NCI-H526 treated with DMSO at 0.1 percent for 48 hours (cell line): ENCODE measurements at regions not wholly inside any gene's neighbourhood (a gene's known extent, or its start where the extent isn't known, plus 50 kb on each side); places are given as distances from the start of the nearest gene placed in this dataset.
"Not testable (repeated sequence)": the region's sequence is repeated elsewhere in the genome, so short reads cannot be mapped to it uniquely, and the experiment has no call there.

Experiments
- DNase-seq: peaks from one replicate; lab custom pipeline; 2025; lab: John Stamatoyannopoulos, UW

- not testable (repeated sequence) for DNase-seq
Measured at GRCh38 chr9:89695979-89696378, 91.2 kb downstream of the GADD45G start.

DNA sequence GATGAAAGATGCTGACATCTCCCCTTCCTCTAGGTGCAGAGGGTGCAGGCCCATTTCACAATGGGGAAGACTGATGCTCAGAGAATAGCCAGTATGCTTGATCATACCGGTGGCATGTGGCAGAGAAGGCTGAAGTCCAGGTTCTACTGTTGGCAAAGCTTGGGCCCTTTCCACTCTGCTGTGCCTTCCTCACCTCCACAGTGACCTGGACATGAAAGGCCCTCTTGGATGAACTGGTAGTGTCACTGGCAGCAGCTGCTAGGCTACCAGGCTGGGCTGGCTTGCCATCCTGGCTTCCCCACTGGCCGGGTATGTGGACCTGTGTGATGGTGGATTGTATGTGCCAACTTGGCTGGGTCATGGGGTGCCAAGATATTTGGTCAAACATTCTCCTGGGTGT, 92.0 kb downstream of the GADD45G start:
- no peak for DNase-seq

DNA sequence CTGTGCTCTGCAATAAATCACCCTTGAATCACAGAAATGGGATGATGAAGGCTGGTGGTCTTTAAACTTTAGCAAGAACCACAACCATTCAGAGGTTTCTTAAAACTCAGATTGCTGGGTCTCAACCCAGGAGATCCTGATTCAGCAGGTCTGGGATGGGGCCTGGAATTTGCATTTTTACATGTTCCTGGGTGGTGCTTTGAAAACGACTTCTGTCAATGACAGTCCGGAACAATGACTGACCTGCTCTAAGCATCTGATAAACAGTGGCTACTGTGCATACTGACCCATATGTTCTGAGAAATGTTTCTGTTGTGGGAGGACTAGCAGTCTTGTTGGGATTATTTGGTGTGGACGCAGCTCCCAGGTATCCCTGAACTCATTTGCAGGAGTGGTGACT, 92.7 kb downstream of the GADD45G start:
- DNase-seq, result no peak

GRCh38 chr9:89698411-89699005, 93.7 kb downstream of the GADD45G start:
- no peak for DNase-seq

GRCh38 chr9:89699646-89700045, 94.8 kb downstream of the GADD45G start:
- DNase-seq, result no peak

DNA sequence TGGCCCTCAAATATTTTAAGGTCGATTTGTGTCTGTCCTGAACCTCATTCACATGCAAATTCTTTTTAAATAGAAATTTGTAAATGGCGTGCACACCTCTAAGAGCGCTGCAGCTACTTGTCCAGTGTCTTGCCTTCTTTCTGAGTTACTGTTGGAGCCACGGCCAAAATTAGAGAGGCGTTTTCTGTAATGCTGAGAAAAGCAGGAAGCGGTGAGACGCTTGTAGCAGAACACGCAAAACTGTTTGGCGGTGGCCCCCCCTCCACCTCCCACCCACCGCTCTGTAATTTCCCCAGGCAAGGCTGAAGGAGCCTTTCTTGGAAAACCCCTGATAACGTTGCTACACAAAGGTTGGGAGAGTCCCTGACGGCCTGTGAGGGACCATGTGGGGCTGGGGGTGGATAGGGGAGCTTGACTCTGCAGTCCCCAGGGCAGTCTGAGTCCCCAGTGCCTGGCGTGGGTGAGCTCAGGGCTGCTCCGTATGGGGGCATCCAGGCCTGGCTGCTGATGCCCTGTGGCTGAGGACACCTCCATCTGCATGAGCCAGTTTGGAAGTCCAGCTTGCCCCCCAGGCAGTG, 96.5 kb downstream of the GADD45G start:
- DNase-seq, result no peak

- no peak for DNase-seq
Measured at GRCh38 chr9:89702401-89702800, 97.6 kb downstream of the GADD45G start.

GRCh38 chr9:89705651-89706050, 100.8 kb downstream of the GADD45G start:
- DNase-seq, result no peak

GRCh38 chr9:89706086-89706485, 101.3 kb downstream of the GADD45G start:
- no peak for DNase-seq

GRCh38 chr9:89706731-89707191, 101.9 kb downstream of the GADD45G start:
- no peak for DNase-seq

GRCh38 chr9:89710697-89711096, 105.9 kb downstream of the GADD45G start:
- DNase-seq, result no peak

GRCh38 chr9:89711866-89712265, 107.1 kb downstream of the GADD45G start:
- no peak for DNase-seq

- no peak for DNase-seq
Measured at GRCh38 chr9:89712283-89712682, 107.5 kb downstream of the GADD45G start.

DNA sequence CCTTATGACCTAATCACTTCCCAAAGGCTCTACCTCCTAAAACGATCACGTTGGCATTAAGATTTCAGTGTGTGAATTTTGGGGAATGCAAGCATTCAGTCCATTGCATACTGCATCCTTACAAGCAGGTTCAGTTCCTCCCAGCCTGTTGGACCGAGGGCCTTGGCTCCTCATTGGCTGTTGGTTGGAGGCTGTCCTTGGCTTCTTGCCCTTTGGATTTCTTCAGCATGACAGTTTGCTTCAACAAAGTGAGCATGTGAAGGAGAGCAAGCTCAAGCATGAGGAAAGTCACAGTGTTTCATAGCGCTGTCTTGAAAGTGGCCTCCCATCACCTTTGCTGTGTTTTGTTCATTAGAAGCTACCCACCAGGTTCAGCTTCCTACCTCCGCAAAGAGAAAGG, 109.5 kb downstream of the GADD45G start:
- DNase-seq, result no peak

GRCh38 chr9:89715318-89715858, 110.6 kb downstream of the GADD45G start:
- DNase-seq, result no peak

DNA sequence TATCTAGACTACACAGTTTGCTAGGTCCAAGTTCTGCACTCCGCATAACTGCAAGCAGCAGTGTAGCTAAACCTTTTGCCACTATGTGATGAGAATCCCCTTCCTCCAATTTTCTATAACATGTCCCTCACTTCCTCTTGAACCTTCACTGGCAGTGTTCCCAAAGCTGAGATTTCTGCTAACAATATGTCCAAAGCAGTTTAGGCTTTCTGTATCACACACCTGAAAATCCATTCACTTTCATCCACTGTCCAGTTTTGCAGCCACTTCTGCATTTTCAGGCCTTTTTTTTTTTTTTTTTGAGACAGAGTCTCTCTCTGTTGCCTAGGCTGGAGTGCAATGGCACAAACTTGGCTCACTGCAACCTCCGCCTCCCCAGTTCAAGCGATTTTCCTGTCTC, 111.1 kb downstream of the GADD45G start:
- no peak for DNase-seq

- no peak for DNase-seq
Measured at GRCh38 chr9:89716559-89716958, 111.7 kb downstream of the GADD45G start.

- no peak for DNase-seq
Measured at GRCh38 chr9:89718176-89718575, 113.4 kb downstream of the GADD45G start.

DNA sequence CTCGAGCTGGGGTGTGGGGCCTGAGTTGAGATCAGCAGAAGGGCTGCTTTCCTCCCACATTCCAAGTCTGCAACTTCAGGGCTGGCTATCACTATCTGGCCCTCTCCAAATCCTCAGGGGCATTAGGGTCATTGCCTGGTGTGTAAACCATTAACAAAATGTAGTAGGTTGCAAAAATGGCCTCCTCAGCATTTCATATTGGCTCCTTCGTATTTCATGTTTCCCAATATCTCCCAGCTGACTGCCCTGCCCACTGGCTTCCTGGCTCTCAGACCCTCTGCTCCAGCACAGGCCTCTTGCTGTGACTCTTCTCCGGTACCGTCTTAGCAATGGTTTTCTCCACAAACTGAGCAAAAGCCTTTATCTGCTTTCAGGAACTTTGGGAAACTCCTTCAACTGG, 113.8 kb downstream of the GADD45G start:
- DNase-seq, result no peak

GRCh38 chr9:89719202-89719601, 114.4 kb downstream of the GADD45G start:
- DNase-seq, result no peak

GRCh38 chr9:89720696-89721175, 115.9 kb downstream of the GADD45G start:
- no peak for DNase-seq

DNA sequence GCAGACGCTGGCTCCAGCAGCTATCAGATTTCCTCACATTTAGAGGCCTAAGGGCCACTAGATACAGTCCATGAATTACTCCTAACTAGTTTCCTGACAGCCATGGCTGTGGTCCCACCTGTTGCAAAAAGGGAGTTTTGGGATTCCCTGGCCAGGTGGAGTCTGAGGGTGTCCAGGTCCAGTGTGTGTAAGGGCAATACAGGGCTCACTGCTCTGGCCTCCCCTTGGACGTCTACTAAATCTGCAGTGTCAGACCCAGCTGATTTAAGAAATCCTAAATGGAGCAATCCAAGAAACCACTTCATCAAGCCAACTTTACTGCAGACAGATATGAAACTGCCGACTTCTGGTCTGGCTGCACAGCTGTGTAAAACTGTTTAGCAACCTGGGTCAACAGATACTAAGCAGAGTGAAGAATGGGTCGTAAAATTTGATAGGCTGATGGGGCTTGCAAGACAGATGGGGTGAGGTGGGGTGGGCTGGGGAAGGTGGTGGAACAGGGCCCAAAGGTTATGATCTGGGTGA, 116.4 kb downstream of the GADD45G start:
- no peak for DNase-seq

DNA sequence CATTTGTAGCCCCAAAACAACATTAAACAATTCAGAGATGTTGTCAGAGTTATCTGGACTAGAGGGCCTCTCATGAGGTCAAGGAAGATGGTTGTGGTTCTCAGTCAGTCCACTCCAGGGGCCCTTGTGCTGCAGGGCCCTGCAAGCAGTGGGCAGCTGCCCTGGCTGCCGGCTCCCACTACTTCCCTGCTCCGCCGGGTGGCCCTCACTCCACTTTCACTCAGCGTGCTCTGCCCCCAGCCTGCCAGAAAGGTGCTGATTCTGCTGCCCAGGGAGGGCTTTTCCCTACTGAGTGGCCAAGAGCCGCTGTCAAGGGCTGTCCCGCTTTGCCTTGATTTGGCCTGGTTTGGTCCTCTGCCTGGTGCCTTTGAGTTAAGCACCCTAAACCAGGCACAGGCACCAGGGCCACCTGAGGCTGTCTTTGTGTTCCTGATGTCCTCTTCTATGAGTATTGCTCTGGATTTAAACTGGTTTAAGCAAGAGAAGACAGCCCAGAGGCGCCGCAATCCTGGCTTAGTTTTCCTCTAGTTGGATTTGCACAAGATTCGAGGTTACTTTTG, 117.2 kb downstream of the GADD45G start:
- DNase-seq, result no peak
